Mammary epithelial cell (primary cell): ENCODE measurements at regions not wholly inside any gene's neighbourhood (a gene's known extent, or its start where the extent isn't known, plus 50 kb on each side); places are given as distances from the start of the nearest gene placed in this dataset.

Experiments
- CTCF ChIP-seq, 2 donors: IDR thresholded peaks in 1 of 2; conservative IDR thresholded peaks in 1 of 2; 2 replicates each; pipeline ENCODE4 v1.5.1; 2011 to 2012; ENCODE audit warnings: inconsistent platforms in 2 of 2, low read length in 2 of 2, mild to moderate bottlenecking in 2 of 2, control low read depth in 1 of 2, low read depth in 1 of 2; ENCODE audit not compliant: insufficient read depth in 1 of 2; ENCODE audit errors: extremely low read depth in 1 of 2
- EZH2 ChIP-seq: IDR thresholded peaks from 2 replicates; pipeline ENCODE4 v1.6.1; 2012; ENCODE audit warnings: low read length, inconsistent platforms, borderline replicate concordance

DNA sequence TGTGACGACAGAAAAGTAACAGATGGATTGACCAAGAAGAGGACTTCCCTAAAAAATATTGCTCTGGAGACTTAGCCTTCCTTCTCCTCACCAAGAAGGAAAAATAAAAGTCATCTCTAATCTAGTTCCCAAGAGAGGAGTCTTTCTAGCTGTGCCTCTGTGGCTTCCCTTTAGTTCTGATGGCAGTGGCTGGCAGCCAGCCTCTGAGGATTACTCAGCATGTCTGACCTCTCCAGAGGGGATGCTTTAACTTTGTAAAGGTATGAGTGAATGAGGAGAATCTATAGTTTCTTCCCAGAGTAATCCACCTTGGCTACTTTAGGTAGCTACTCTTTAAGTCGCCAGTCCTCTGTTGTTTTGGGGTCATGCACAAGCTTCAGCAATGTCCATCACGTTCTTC is 163.9 kb upstream of the KIT start:
- TF ChIP-seq EZH2 (no peak), CTCF (conservative IDR thresholded peaks at IDR 0.05 in 1 of 2, IDR thresholded peaks at IDR 0.05 in 1 of 2; ENCODE audit: extremely low read depth in 1 of 2, insufficient read depth in 1 of 2, low read depth in 1 of 2, low read length in 2 of 2) (no peak)
